UCSD-AML1 (cell line): ENCODE measurements at regions not wholly inside any gene's neighbourhood (a gene's known extent, or its start where the extent isn't known, plus 50 kb on each side); places are given as distances from the start of the nearest gene placed in this dataset.
A peak's percentile ranks its signal among the peaks of the same experiment; 100 is the strongest.

Source experiments
- DNase-seq: peaks from one replicate; lab custom pipeline; 2025; ENCODE audit not compliant: unreplicated experiment; lab: John Stamatoyannopoulos, UW

GRCh38 chr2:118222672-118223421 is 134.6 kb downstream of the INSIG2 start:
- no peak for DNase-seq

DNA sequence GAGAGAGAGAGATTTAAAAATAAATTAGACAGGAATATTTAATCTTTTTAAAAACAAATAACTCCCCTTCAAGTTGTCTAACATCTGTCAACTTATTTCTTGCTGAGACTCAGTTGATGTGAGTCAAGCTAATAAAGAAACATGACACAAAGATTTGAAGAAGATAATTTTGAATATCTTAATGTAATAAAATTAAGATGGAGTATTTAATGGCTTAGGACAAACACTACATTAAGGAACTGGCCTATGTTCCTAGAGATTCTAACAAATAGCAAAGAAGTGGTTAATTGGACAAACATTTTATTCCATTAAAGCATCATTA is 134.0 kb downstream of the INSIG2 start:
- DNase-seq = no peak

- no peak for DNase-seq
These were observed 133.4 kb downstream of the INSIG2 start for GRCh38 chr2:118221536-118222272.

DNA sequence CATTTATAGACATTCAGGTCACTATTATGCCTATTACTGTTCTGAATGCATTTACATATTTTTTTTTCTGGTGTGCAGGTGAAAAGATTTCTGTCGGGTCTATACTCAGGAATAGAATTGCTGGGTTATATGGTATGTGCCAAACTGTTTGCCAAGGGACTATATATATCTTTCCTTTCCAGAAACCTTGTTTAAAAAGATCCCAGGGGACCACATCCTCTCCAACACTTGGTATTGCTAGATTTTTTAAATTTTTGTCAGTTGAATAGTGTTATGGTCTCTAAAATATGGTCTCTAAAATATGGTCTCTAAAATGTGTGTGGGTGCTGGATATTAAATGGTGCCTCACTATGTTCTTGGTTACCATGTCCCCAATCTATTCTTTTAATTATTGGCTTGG is 131.3 kb downstream of the INSIG2 start:
- no peak for DNase-seq

GRCh38 chr2:118216224-118216623 is 128.0 kb downstream of the INSIG2 start:
- DNase-seq = no peak

GRCh38 chr2:118209727-118210126 is 121.5 kb downstream of the INSIG2 start:
- DNase-seq = no peak

GRCh38 chr2:118207889-118208288 is 119.6 kb downstream of the INSIG2 start:
- no peak for DNase-seq

- DNase-seq = peak; percentile 34
These were observed 114.5 kb downstream of the INSIG2 start for GRCh38 chr2:118202707-118203303.

- DNase-seq = no peak
These were observed 110.0 kb downstream of the INSIG2 start for GRCh38 chr2:118198268-118198667.

- DNase-seq = no peak
These were observed 108.9 kb downstream of the INSIG2 start for GRCh38 chr2:118197011-118197675.

DNA sequence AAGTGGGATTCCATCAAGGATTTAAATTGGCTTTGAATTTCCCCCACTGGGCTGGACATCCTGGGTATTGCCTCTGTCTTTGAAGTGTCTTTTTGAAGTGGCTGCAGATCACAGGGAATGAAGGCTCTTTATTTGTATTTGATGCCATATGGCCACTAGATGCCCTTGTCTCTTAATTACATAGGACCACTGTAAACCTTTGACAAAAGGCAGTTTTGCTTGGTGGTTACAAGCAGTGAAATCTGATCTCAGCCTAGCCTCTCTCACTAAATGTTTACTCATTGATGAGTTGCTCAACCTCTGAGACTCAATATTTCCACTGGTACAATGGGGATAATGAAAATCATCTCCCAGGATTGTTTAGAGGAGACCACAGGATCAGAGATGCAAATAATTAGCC is 102.2 kb downstream of the INSIG2 start:
- DNase-seq = no peak

GRCh38 chr2:118186858-118187254 is 98.6 kb downstream of the INSIG2 start:
- DNase-seq = no peak

DNA sequence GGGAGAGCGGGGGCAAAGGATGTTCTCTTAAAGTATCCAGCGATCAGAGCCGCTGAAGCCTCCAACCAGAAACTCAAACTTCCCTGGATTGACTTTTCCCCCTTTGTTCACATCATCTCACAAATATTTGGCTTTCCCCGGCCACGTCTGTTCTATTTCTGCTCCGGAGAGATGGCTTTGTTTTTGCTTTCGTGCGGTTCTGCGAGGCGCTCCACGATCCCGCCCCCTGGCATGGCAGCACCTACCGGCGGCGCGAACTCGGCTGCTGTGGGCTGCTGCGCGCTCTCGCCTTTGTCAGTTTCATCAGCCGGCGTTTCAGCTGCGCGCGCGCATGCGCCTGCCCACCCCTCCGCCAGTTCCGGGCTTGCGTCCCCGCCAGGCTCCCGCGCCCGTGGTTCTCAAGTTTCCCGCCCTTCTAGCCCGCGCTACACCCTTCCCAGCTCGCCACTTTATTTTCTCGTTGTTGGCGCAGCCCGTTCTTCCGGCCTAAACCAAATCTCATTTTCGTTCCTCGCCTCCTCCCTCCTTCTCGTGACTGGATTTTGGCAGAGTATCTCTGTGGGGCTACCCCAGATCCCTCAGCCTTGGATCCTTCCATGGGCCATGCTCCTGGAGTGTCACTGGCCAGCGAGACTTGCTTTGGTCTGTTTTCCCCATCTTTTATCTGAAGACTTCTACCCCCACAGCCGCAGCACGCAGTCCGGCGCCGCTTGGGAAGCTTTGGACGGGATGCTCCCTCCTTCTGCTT is 98.0 kb downstream of the INSIG2 start:
- no peak for DNase-seq

DNA sequence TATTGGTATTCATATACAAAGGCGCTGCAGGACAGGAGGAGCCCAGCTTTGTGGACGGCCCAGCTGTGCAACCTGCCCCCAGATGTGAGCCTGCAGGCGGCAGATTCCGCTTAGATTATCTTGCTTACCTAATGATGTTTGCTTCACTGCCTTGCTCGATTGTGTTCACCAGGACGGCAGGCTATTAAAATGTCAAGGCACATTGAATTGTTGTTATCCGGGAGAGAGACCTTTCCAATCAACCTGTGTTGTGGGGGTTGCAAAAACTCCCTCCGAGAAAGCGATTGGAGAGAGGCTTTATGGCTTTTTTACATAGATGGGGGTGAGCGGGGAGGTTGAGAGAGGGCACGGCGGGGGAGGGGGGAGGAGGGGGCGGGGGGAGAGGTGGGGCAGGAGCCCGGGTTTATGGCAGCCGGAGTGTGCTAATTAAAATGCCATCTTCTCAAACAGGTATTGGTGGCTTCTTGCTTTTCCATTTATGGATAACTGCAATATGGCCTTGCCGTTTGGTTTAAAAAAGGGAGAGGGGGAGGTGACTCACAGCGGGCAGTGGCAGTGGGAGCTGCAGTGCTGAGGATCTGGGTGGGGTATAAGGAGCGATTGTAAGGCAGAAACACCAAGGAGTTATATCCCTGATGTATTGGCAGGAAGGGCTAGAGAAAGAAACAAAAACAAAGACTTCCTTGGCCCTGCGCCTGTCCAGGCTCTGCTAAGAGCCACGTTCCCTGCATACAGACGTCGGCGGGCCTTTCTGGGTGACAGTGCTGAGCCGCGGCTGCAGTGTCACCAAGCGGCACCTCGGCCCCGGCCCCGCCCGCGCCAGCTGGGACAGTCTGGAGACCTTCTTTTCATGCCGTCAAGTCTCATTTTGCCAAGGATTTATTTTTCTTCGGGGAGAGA is 97.2 kb downstream of the INSIG2 start:
- DNase-seq = no peak

DNA sequence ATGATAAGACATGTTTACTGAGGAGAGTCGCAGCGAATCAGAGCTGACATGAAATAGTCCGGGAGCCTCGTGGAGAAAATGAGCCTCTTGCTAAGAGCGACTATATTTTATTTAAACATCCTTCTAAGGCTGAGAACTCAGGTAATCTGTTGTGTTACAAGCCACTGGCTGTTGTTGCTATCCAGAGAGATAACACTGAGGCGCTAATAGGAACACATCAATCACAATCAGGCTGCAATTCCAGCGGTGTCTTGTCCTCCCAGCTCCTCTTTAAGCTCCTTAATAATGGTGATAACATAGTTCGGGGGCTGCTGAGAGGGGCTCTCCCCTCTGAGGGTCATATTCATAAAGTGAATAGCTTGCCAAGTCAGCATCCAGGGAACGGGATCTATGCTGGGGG is 95.1 kb downstream of the INSIG2 start:
- no peak for DNase-seq

- no peak for DNase-seq
These were observed 91.2 kb downstream of the INSIG2 start for GRCh38 chr2:118179445-118179844.

DNA sequence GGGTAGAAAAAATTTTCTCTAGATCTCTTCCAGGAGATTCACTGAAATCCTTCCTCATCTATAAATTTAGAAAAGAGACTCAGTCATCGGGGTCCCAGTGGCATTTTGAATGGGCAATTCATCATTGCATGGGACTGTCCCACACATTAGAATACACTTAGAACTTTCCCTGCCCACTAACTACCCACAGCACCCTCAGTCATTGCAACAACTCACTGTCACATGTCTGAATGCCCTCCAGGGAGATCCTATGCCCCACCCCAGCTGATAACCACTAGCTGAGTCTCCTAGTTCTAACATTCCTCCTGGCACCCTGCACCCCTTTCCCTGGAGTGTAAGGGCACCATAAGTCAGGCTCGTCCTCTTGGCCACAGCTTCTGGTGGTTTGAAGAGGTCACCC is 89.6 kb downstream of the INSIG2 start:
- DNase-seq = no peak

DNA sequence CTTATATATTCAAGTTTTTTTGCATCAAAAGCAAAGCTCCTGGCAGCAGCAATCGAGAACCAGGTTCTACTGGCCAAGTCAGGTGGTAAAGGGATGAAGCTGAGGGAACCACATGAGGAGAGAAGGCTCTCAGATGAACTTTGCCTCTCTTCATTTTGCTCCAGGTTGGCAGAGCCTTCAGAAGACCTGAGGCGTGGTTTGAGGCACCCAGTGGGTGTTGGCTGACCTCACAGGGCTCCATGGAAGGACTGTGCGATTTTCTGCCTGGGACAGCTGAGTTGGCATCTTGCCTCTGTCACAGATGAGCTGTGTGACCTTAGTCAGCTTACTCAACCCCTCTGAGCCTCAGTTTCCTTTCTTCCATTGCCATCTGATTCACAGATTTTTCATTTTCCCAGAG is 89.0 kb downstream of the INSIG2 start:
- no peak for DNase-seq

GRCh38 chr2:118176601-118177000 is 88.3 kb downstream of the INSIG2 start:
- DNase-seq = no peak

- no peak for DNase-seq
These were observed 83.3 kb downstream of the INSIG2 start for GRCh38 chr2:118171546-118171945.
